ENCODE measurements at regions not wholly inside any gene's neighbourhood (a gene's known extent, or its start where the extent isn't known, plus 50 kb on each side); places are given as distances from the start of the nearest gene placed in this dataset.

GRCh38 chr1:220348211-220348610, 76.0 kb upstream of the RAB3GAP2 start:
- Histone ChIP-seq H3K4me3 (no peak overlapping the region), H3K27ac (ENCODE audit: low read depth) (no peak overlapping the region), H4K20me1 (replicated peaks; ENCODE audit: insufficient read depth) (no peaks in the 10 kb centered on the region), H3K79me2 (replicated peaks; ENCODE audit: insufficient read depth) (no peaks in the 10 kb centered on the region), H3K4me2 (no peak overlapping the region), H3F3A (replicated peaks; ENCODE audit: low read depth) (no peaks in the 10 kb centered on the region), H3K4me1 (ENCODE audit: insufficient read depth) (peaks cover 4% of the 10 kb centered on the region), H3K27me3 (ENCODE audit: insufficient read depth) (no peaks in the 10 kb centered on the region), H3K9me2 (ENCODE audit: insufficient read depth) (peaks cover 15% of the 10 kb centered on the region; the same call in 1 of the 2 replicates), H2AFZ (peak overlapping the region; percentile 38; the same call in 1 of the 2 replicates), H3K36me3 (ENCODE audit: insufficient read depth) (no peaks in the 10 kb centered on the region)
- Mint-ChIP-seq H3K27ac (no peak overlapping the region), H3K4me3 (no peak overlapping the region), H3K36me3 (ENCODE audit: low read depth) (no peaks in the 10 kb centered on the region), H3K9me3 (no peaks in the 10 kb centered on the region), H3K4me1 (peaks cover 18% of the 10 kb centered on the region), H3K27me3 (ENCODE audit: insufficient read depth, low read depth, poor library complexity) (no peaks in the 10 kb centered on the region)
- ATAC-seq, result no peak
- DNase-seq (ENCODE audit: low spot score), result no peak
- TF ChIP-seq ETS1 (IDR thresholded peaks at IDR 0.05) (no peak), ZNF114 (CRISPR knock-in tag; IDR thresholded peaks at IDR 0.05) (no peak), POLR2AphosphoS5 (IDR thresholded peaks at IDR 0.05; ENCODE audit: low read depth) (no peak), ZNF331 (CRISPR knock-in tag; IDR thresholded peaks at IDR 0.05; ENCODE audit: low read depth) (no peak), EZH2 (IDR thresholded peaks at IDR 0.05; ENCODE audit: low read depth, unreplicated experiment) (no peak), STAT1 (IDR thresholded peaks at IDR 0.05; ENCODE audit: unreplicated experiment) (no peak), EZH2phosphoT487 (IDR thresholded peaks at IDR 0.05; ENCODE audit: unreplicated experiment) (no peak), CREB1 (CRISPR knock-in tag; IDR thresholded peaks at IDR 0.05; ENCODE audit: low read depth) (no peak), REST (IDR thresholded peaks at IDR 0.05; ENCODE audit: unreplicated experiment) (no peak), CTCF (conservative IDR thresholded peaks at IDR 0.05; ENCODE audit: low read depth in 2 of 2) (no peak), NANOG (IDR thresholded peaks at IDR 0.05; ENCODE audit: borderline replicate concordance) (no peak), JUNB (IDR thresholded peaks at IDR 0.05; ENCODE audit: unreplicated experiment) (no peak), ZNF462 (CRISPR knock-in tag; IDR thresholded peaks at IDR 0.05) (no peak)

All from GM23338 (cell line).